Dendritic cell treated with granulocyte-macrophage colony-stimulating factor and Interleukin-4, amounts not matched to agents 40 ng/mL and 50 ng/mL, for 4 days (primary cell): ENCODE measurements at regions not wholly inside any gene's neighbourhood (a gene's known extent, or its start where the extent isn't known, plus 50 kb on each side); places are given as distances from the start of the nearest gene placed in this dataset.
"Not testable (repeated sequence)": the region's sequence is repeated elsewhere in the genome, so short reads cannot be mapped to it uniquely, and the experiment has no call there.

Source experiments
- H3K27ac Mint-ChIP-seq: one replicate; pipeline ENCODE4 v1.8.0; 2022; ENCODE audit warnings: mild to moderate bottlenecking, mixed read lengths
- H3K27me3 Mint-ChIP-seq: one replicate; pipeline ENCODE4 v1.8.0; 2022; ENCODE audit warnings: mild to moderate bottlenecking, mixed read lengths
- H3K36me3 Mint-ChIP-seq: one replicate; pipeline ENCODE4 v1.8.0; 2022; ENCODE audit warnings: low read depth, mixed read lengths
- H3K4me1 Mint-ChIP-seq: one replicate; pipeline ENCODE4 v1.8.0; 2022; ENCODE audit warnings: low read depth, mixed read lengths
- H3K4me3 Mint-ChIP-seq: one replicate; pipeline ENCODE4 v1.8.0; 2022; ENCODE audit warnings: mild to moderate bottlenecking, moderate library complexity, mixed read lengths
- H3K9me3 Mint-ChIP-seq: one replicate; pipeline ENCODE4 v1.8.0; 2022; ENCODE audit warnings: mixed read lengths
- intact Hi-C: fragments of 100-400 bp; cut with micrococcal nuclease; formaldehyde crosslinking; loops from one replicate; pipeline ENCODE4 v1.15.0; 2022

DNA sequence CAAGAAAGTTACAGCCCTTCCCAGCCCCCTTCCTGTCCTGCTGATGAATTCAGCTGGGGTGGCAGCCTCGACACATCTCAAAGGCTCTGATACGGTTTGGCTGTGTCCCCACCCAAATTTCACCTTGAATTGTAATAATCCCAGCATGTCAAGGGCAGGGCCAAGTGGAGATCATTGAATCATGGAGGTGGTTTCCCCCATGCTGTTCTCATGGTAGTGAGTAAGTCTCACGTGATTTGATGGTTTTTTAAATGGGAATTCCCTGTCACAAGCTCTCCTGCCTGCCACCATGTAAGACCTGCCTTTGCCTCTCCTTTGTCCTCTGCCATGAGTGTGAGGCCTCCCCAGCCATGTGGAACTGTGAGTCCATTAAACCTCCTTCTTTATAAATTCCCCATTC is 163.2 kb upstream of the FOXF1 start:
- Mint-ChIP-seq H3K27ac (no peak overlapping the region), H3K27me3 (peaks cover 75% of the 10 kb centered on the region), H3K4me3 (no peak overlapping the region), H3K36me3 (no peaks in the 10 kb centered on the region), H3K4me1 (no peaks in the 10 kb centered on the region), H3K9me3 (no peaks in the 10 kb centered on the region)
- intact Hi-C loops, result no loop called here

DNA sequence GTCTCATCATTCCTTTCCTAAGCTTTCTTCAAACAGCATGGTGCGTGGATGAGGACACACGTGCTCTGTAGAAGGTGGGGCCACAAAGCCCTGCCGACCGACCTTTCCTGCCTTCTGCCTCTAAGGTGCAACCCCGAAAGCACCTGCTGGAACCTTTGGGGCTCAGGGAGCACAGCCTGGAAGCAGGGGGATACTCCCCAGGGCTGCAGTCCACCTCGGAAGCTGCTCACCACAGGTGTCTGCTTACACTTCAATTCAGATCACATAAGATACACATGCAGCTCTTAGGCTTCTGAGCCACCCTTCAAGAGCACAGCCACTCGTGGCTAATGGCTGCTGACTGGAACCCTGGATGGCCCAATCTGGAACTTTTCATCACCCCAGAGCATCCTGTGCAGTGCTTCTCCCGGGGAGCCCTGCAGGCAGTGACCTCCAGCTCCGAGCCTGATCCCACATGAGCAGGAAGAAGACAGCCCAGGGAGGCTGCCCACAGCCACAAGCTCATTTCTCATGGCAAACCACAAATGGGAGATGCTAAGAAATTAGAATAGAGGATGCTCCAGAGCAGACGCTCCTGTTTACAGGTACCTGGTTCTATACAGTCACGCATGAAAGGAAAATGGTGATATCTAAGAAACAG is 162.3 kb upstream of the FOXF1 start:
- no peaks in the 10 kb centered on the region for H3K9me3 Mint-ChIP-seq

DNA sequence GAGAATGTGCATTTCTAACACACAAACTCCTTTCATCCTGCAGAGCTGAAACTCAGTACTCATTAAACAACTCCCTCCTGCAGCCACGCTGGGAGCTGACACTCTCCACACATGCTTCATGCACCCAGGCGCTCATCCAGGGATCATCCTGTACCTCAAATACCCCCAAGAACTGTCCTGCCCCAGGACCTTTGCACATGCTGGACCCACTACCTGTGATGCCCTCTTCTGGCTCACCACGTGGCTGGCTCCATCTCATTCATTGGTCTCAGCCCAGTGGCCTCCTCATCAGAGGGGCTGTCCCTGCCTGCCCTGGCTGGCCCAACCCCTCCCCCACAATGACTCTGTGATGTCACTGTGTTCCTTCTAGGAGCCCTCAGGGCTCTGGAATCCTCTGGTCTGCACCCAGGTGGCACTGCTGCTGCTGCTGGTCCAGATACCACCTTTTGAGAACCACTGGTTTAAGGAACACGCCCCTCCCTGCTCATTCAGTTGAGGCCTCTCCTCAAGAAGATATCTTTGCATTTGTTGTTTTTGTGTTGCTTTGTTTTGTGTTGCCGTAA is 160.9 kb upstream of the FOXF1 start:
- Mint-ChIP-seq H3K9me3 (no peaks in the 10 kb centered on the region), H3K4me3 (no peak overlapping the region), H3K36me3 (no peaks in the 10 kb centered on the region), H3K4me1 (no peaks in the 10 kb centered on the region), H3K27me3 (peaks cover 65% of the 10 kb centered on the region), H3K27ac (no peak overlapping the region)
- intact Hi-C loops, result no loop called here

More for the DNA sequence above, 162.3 kb upstream of the FOXF1 start:
- H3K4me3 Mint-ChIP-seq, result no peak overlapping the region
- intact Hi-C loops, result no loop called here
- no peaks in the 10 kb centered on the region for H3K36me3 Mint-ChIP-seq
- no peaks in the 10 kb centered on the region for H3K4me1 Mint-ChIP-seq
- H3K27me3 Mint-ChIP-seq, result peaks cover 71% of the 10 kb centered on the region
- no peak overlapping the region for H3K27ac Mint-ChIP-seq

DNA sequence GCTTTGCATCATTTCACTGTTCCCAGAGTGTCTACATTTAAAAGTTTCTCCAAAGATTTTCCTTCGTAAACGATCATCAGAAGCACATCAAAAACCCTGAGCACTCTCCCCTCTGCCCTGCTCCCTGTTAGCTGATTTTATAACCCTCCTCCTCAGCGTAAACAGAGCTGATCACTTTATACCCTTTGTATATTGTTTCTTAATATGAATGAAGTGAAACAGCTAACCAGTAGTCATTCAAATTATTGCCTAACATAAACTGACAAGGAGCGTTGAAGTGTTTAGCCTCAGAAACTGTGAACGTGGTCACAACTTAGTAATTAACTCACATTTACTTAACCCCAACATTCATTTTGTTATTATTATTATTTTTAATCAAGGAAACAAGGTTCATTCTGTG is 160.0 kb upstream of the FOXF1 start:
- H3K36me3 Mint-ChIP-seq, result no peaks in the 10 kb centered on the region
- no peak overlapping the region for H3K4me3 Mint-ChIP-seq
- H3K27me3 Mint-ChIP-seq, result peaks cover 57% of the 10 kb centered on the region
- H3K4me1 Mint-ChIP-seq, result no peaks in the 10 kb centered on the region
- intact Hi-C loops, result no loop called here
- no peak overlapping the region for H3K27ac Mint-ChIP-seq
- H3K9me3 Mint-ChIP-seq, result no peaks in the 10 kb centered on the region

DNA sequence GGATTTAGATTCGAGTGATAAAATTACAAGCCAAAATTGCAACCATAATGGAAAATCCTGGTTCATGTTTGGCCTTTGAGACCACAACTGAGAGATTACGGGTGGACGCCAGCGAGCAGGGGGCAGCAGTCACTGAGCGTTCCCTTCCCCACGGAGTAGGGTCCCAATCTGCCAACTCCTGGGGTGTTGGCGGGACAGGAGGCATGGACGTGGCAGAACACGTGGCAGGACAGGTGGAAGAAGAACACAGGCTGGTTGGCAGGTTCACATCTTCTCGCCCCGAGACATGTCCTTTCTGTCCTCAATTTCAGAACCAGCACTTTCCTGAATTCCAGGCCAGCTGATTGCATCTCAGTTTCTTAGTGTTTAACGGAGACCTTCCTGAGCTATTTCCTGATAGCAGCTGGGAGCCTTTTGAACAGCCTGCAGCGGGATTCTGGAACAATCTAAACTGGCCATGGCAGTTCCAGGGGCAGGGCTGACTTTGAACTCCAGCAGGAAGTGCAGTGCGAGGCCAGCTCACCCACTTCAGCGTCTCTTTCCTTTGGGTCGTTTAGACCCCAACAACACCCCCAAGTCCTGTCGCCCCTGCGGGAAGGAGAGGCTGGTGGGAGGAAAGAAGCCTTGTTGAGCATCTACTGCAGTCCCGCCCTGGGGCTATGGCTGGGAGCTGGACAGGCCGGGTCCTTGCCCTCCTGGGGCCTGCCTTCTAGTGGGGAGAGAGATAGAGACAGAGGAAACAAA is 159.1 kb upstream of the FOXF1 start:
- no peaks in the 10 kb centered on the region for H3K36me3 Mint-ChIP-seq
- intact Hi-C loops, result no loop called here
- H3K4me1 Mint-ChIP-seq, result no peaks in the 10 kb centered on the region
- H3K27ac Mint-ChIP-seq, result no peak overlapping the region
- peaks cover 8% of the 10 kb centered on the region for H3K9me3 Mint-ChIP-seq
- H3K4me3 Mint-ChIP-seq, result no peak overlapping the region
- peaks cover 51% of the 10 kb centered on the region for H3K27me3 Mint-ChIP-seq

DNA sequence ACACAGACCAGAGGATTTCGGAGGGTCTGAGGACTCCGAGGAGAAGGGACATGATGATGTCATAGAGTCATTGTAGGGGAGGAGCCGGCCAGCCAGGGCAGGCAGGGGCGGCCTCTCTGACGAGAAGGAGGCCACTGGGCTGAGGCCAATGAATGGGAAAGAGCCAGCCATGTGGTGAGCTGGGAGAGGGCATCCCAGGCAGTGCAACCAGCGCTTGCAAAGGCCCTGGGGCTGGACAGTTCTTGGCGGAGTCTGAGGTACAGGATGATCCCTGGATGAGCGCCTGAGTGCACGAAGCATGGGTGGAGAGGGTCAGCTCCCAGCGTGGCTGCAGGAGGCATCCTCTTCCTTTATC is 158.6 kb upstream of the FOXF1 start:
- H3K4me1 Mint-ChIP-seq, H3K4me3 Mint-ChIP-seq, H3K36me3 Mint-ChIP-seq, H3K27ac Mint-ChIP-seq, intact Hi-C loops: not testable (repeated sequence)
- Mint-ChIP-seq H3K27me3 (peaks cover 47% of the 10 kb centered on the region), H3K9me3 (peaks cover 11% of the 10 kb centered on the region)

DNA sequence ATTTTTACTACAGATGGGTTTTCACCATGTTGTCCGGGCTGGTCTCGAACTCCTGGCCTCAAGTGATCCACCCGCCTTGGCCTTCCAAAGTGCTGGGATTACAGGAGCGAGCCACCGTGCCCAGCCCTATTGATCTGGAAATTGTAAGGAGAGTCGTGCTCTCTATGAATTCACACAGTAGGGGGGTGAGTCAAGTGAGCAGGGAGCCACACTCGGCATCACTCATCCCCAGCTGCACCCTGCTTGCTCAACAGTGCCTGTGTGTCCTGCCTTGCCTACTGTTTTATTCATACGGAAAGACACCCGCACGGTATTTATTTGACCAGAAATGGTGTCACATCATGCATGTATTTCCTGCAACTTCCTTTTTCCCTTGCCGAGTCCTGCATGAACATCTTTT is 157.2 kb upstream of the FOXF1 start:
- no peaks in the 10 kb centered on the region for H3K4me1 Mint-ChIP-seq
- peaks cover 11% of the 10 kb centered on the region for H3K9me3 Mint-ChIP-seq
- H3K4me3 Mint-ChIP-seq, result no peak overlapping the region
- no peak overlapping the region for H3K27ac Mint-ChIP-seq
- H3K27me3 Mint-ChIP-seq, result peaks cover 49% of the 10 kb centered on the region
- intact Hi-C loops, result no loop called here
- no peaks in the 10 kb centered on the region for H3K36me3 Mint-ChIP-seq

DNA sequence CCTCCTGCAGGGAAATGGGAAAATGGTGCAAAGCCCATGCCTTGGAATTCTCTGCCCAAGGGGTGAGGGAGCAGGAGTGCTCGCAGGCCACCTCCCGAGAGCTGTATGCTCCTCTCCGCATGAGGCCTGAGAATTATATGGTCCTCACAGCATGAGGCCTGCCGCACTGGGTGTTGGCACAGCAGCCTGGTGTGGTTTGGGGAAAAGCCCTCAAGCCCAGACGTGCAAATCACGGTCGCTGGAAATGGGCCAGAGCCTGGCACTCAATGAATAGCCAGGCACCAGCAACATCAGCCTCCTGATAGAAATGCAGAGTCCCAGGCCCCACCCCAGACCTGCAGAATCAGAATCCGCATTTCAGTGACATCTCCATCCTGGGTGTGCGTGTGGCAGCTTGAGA is 156.4 kb upstream of the FOXF1 start:
- H3K27me3 Mint-ChIP-seq, result peaks cover 51% of the 10 kb centered on the region
- intact Hi-C loops, result no loop called here
- H3K36me3 Mint-ChIP-seq, result no peaks in the 10 kb centered on the region
- H3K4me1 Mint-ChIP-seq, result no peaks in the 10 kb centered on the region
- peaks cover 11% of the 10 kb centered on the region for H3K9me3 Mint-ChIP-seq
- no peak overlapping the region for H3K4me3 Mint-ChIP-seq
- H3K27ac Mint-ChIP-seq, result no peak overlapping the region

DNA sequence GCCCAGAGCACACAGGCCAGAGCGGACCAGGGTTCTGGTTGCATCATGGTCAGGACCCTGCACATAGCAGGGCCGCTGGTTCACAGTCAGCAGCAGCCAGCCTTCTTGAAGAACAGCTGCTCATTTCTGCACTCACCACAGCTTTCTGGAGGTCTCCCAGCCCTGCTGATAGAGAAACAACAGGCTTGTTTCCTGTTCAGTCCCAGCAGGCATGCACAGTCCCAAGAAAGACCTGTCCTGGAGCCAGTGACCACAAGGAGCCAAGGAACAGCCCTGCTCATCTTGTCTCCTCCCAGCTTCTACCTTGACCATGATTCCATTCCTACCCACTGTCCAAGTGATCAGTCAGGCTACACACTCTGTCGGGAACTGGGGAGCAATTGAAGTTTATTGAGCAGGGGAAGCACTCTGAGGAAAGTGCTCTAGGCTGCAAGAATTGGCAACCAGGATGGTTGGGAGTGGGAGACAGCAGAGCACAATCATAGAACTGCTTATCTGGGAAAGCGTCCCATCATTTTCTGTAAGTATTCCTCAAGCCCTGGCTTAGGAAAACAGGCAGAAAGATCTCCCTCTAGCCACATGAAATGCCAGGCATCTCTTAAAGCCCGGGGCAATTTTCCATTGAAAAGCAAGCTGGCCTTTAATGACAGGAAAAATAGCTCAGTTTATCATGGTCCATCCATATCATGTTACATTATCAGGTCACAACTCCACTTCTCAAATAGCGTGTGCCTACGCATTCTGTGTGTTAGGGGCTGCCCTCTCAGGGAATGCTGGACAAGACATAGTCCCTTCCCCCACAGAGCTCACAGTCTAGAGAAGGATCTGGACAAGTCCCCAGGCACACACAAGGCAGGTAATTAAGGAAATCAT is 155.4 kb upstream of the FOXF1 start:
- Mint-ChIP-seq H3K4me1 (no peaks in the 10 kb centered on the region), H3K4me3 (no peak overlapping the region), H3K27me3 (peaks cover 52% of the 10 kb centered on the region), H3K9me3 (peaks cover 11% of the 10 kb centered on the region), H3K36me3 (no peaks in the 10 kb centered on the region), H3K27ac (no peak overlapping the region)
- intact Hi-C loops, result no loop called here

DNA sequence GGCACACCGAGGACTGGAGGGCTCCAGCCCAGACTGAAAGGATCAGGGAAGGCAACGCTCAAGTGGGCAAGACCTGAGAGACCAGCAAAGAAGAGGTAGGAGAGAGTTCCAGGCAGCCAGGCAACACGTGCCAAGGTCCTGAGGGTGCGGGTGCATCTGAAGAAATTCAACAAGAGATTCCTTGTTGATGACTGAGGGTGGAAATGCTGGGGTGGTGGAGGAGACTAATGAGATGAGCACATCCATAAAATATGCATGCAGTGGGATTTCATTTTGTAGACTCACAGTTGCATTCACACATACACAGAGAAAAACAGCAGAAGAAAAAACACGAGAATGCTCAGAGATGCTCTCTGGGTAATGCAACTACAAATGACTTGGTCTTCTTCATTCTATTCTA is 154.8 kb upstream of the FOXF1 start:
- intact Hi-C loops, result no loop called here
- no peaks in the 10 kb centered on the region for H3K4me1 Mint-ChIP-seq
- H3K4me3 Mint-ChIP-seq, result no peak overlapping the region
- H3K9me3 Mint-ChIP-seq, result peaks cover 11% of the 10 kb centered on the region
- H3K27ac Mint-ChIP-seq, result no peak overlapping the region
- H3K36me3 Mint-ChIP-seq, result no peaks in the 10 kb centered on the region
- H3K27me3 Mint-ChIP-seq, result peaks cover 48% of the 10 kb centered on the region

DNA sequence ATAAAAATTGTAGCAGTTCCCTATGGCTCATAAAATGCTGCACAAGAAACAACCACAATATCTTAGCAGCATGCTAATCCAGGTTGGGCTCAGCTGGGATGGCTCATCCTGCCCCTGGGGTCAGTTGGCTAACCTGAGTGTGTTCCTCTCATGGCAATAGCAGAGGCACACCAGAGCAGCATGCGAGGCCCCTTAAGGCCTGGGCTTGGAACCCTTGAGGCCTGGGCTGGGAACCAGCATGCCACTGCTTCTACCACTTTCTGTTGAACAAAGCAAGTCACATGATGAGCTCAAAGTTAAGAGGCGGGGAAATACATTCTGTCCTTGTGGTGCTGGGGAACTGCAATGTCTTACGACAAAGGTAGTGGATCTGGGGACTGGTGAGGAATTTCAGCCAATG is 154.4 kb upstream of the FOXF1 start:
- Mint-ChIP-seq H3K4me3 (no peak overlapping the region), H3K27ac (no peak overlapping the region), H3K4me1 (no peaks in the 10 kb centered on the region), H3K27me3 (peaks cover 48% of the 10 kb centered on the region), H3K36me3 (no peaks in the 10 kb centered on the region), H3K9me3 (peaks cover 11% of the 10 kb centered on the region)
- intact Hi-C loops, result no loop called here

DNA sequence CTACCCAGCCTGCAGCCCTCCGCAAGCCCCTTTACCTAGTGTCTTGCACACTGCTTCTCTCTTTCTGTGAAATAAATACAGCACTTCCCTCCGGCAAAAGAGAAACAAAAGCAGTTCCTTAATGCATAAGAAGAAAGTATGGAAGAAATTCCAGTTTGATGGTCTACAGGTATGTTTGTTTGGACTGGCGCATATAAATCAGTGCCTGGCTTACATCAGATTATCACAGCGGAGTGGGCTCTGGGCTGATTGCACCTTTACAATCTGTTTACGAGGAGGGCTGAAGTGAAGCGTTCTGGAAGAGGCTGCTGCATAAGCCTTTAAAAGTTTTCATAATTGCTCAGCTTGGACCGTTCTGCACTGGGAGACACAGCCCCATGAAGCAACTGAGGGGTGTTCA is 153.5 kb upstream of the FOXF1 start:
- no peak overlapping the region for H3K4me3 Mint-ChIP-seq
- no peaks in the 10 kb centered on the region for H3K4me1 Mint-ChIP-seq
- intact Hi-C loops, result no loop called here
- H3K36me3 Mint-ChIP-seq, result no peaks in the 10 kb centered on the region
- no peak overlapping the region for H3K27ac Mint-ChIP-seq
- peaks cover 46% of the 10 kb centered on the region for H3K27me3 Mint-ChIP-seq
- peaks cover 11% of the 10 kb centered on the region for H3K9me3 Mint-ChIP-seq

DNA sequence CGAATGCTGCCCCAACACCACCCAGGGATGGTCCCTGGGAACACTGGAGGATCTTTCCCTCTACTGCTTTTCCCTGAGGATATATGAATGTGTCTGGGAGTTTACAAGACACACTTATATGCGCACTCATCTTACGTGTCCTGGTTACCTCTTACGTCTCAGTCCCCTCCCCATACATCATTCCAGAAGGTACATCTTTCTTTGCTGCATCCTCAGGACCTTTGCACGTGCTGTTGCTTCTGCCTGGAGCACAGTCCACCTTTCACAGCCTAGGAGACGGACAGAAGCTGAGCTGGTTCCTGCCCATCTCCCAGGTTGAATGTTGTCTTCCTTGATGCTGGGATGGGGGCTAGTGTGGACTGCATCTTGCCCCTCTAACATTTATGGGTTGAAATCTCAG is 153.0 kb upstream of the FOXF1 start:
- H3K36me3 Mint-ChIP-seq, result no peaks in the 10 kb centered on the region
- no peak overlapping the region for H3K4me3 Mint-ChIP-seq
- no peak overlapping the region for H3K27ac Mint-ChIP-seq
- peaks cover 11% of the 10 kb centered on the region for H3K9me3 Mint-ChIP-seq
- H3K27me3 Mint-ChIP-seq, result peaks cover 45% of the 10 kb centered on the region
- intact Hi-C loops, result no loop called here
- H3K4me1 Mint-ChIP-seq, result no peaks in the 10 kb centered on the region

DNA sequence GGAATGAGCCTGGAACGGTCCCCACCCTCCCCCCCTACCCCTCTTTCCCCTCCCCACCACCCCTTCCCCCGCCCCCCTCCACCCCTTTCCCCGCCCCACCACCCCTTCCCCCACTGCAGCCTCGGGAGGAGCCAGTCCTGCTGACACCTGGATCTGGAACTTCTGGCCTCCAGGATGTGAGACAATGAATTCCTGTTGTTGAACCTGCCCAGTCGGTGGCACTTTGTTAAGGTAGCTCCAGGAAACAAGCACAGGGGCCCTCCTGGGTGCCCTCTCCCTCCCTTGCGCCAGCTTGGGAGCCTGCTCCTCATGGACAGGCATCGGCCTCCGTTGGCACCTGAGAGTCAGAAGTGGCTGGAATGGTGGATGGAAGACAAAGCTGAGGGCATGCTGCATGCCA is 152.4 kb upstream of the FOXF1 start:
- Mint-ChIP-seq H3K27me3 (peaks cover 49% of the 10 kb centered on the region), H3K4me3 (no peak overlapping the region), H3K4me1 (no peaks in the 10 kb centered on the region), H3K27ac (no peak overlapping the region), H3K9me3 (peaks cover 11% of the 10 kb centered on the region), H3K36me3 (no peaks in the 10 kb centered on the region)
- intact Hi-C loops, result no loop called here
